Heart left ventricle (tissue), 16 donors: ENCODE measurements at regions not wholly inside any gene's neighbourhood (a gene's known extent, or its start where the extent isn't known, plus 50 kb on each side); places are given as distances from the start of the nearest gene placed in this dataset.

ENCODE experiments used
- ATAC-seq, 4 donors: fragments of 200-7000 bp; cut with Tn5 transposase; one replicate each; pipeline ENCODE4 v1.9.1; 2020 to 2022; ENCODE audit warnings: moderate library complexity in 4 of 4, mild to moderate bottlenecking in 3 of 4, moderate number of reproducible peaks in 1 of 4
- DNase-seq, 5 donors: peaks; one replicate each; pipeline ENCODE4 v3.0.0-alpha.2; 2020
- H3K27ac ChIP-seq, 12 donors: fragments of 200-600 bp; sonication (generic) in 4 of 12; one replicate each; pipeline versions ENCODE4 v1.5.0 to v1.8.0; 2016 to 2022; ENCODE audit warnings: mild to moderate bottlenecking in 2 of 12
- H3K27me3 ChIP-seq, 9 donors: fragments of 200-600 bp; sonication (generic) in 2 of 9; one replicate each; pipeline versions ENCODE4 v1.5.1 to v1.8.0; 2016 to 2022; ENCODE audit warnings: mild to moderate bottlenecking in 3 of 9
- H3K36me3 ChIP-seq, 9 donors: fragments of 200-600 bp; sonication (generic) in 2 of 9; one replicate each; pipeline versions ENCODE4 v1.5.0 to v1.8.0; 2018 to 2022; ENCODE audit warnings: mild to moderate bottlenecking in 2 of 9
- H3K4me1 ChIP-seq, 12 donors: fragments of 200-600 bp; sonication (generic) in 4 of 12; one replicate each; pipeline versions ENCODE4 v1.5.0 to v1.8.0; 2016 to 2022; ENCODE audit warnings: mild to moderate bottlenecking in 3 of 12
- H3K4me3 ChIP-seq, 12 donors: fragments of 200-600 bp; sonication (generic) in 4 of 12; one replicate each; pipeline versions ENCODE4 v1.5.0 to v1.8.0; 2017 to 2022; ENCODE audit warnings: mild to moderate bottlenecking in 9 of 12, moderate library complexity in 4 of 12
- H3K9me3 ChIP-seq, 12 donors: fragments of 200-600 bp; sonication (generic) in 4 of 12; one replicate each; pipeline versions ENCODE4 v1.5.0 to v1.8.0; 2016 to 2022; ENCODE audit warnings: mild to moderate bottlenecking in 1 of 12
- POLR2A ChIP-seq, 2 donors: fragments of 450-650 bp; IDR thresholded peaks; one replicate each; pipeline ENCODE4 v1.6.1; 2017; ENCODE audit warnings: antibody characterized with exemption in 2 of 2, mild to moderate bottlenecking in 2 of 2, moderate library complexity in 2 of 2
- WGBS, 4 donors: extraction: QIAGEN DNeasy Blood & Tissue Kit in 2 of 4; methylation state at CpG; one replicate each; pipeline versions ENCODE4 v1.1.5 to v1.1.7; 2013 to 2018; 5-methylcytosine and 5-hydroxymethylcytosine counted together
- intact Hi-C, 10 donors: fragments of 100-400 bp; cut with DNase I; formaldehyde crosslinking; loops; one replicate each; pipeline versions ENCODE4 v1.11.1 to v1.14.2; 2022
- TF ChIP-seq, protein P1 (sequence below), 12 donors: fragments of 200-600 bp; sonication (generic) in 4 of 12; IDR thresholded peaks; one replicate each; pipeline versions ENCODE4 v1.5.0 to v1.8.0; 2018 to 2022; ENCODE audit warnings: antibody characterized with exemption in 12 of 12, mild to moderate bottlenecking in 5 of 12
- donor health status: ischemic (EF 13 %, LVEDD 7.1; RV severe dilation, severe dysfunction).
- donor health status: healthy with polysubstance abuse.
- donor health status: DM: no; HTN: yes; CAD: no.
- donor health status: DM: no; HTN: no; CAD: no.
- donor health status: ischemic (EF 25% LVEDD 6.9; RV normal size, moderate dysfunction).
- donor health status: ischemic (EF 25% LVEDD 5.7; RV mildly dilated, moderate dysfunction).
- donor health status: healthy.
- donor health status: DM: yes; HTN: yes; CAD: no.
- donor health status: ischemic (EF 35%, LVEDD 5.7; RV mildly dilated, moderate dysfunction).
- donor health status: nonischemic (EF 11% LVEDD 7.7; RV severe dilation, severe dysfunction).
- donor health status: DM: yes; HTN: yes; CAD: no.
- donor health status: PGD.
- donor health status: ischemic (EF 29% LVEDD 5.4; RV normal size, mild dysfunction).
- donor health status: nonischemic (EF 23%, LVEDD 6.1; RV moderate dilation, normal function).

GRCh38 chr13:28548468-28548867 lies 53.5 kb upstream of the FLT1 start:
- no peak for TF ChIP-seq POLR2A (IDR thresholded peaks at IDR 0.05)
- TF ChIP-seq, protein P1, sequence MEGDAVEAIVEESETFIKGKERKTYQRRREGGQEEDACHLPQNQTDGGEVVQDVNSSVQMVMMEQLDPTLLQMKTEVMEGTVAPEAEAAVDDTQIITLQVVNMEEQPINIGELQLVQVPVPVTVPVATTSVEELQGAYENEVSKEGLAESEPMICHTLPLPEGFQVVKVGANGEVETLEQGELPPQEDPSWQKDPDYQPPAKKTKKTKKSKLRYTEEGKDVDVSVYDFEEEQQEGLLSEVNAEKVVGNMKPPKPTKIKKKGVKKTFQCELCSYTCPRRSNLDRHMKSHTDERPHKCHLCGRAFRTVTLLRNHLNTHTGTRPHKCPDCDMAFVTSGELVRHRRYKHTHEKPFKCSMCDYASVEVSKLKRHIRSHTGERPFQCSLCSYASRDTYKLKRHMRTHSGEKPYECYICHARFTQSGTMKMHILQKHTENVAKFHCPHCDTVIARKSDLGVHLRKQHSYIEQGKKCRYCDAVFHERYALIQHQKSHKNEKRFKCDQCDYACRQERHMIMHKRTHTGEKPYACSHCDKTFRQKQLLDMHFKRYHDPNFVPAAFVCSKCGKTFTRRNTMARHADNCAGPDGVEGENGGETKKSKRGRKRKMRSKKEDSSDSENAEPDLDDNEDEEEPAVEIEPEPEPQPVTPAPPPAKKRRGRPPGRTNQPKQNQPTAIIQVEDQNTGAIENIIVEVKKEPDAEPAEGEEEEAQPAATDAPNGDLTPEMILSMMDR (IDR thresholded peaks at IDR 0.05) = no peak
- no peaks in the 10 kb centered on the region for H3K36me3 ChIP-seq
- no peak overlapping the region for H3K4me3 ChIP-seq
- H3K4me1 ChIP-seq = no peaks in the 10 kb centered on the region
- intact Hi-C loops = no loop called here
- ATAC-seq (no peak), DNase-seq (no peak)
- 71 to 76% (median 73%) methylated on average over 4 of the region's 4 CpGs for WGBS, 4 donors
- H3K27ac ChIP-seq = no peak overlapping the region
- H3K9me3 ChIP-seq = peaks cover 0 to 9% (median 0%) of the 10 kb centered on the region in 12 donors
- peaks cover 0 to 11% (median 0%) of the 10 kb centered on the region in 9 donors for H3K27me3 ChIP-seq

- 57 to 74% (median 65%) methylated on average over 5 of the region's 5 CpGs for WGBS, 4 donors
- no peaks in the 10 kb centered on the region for H3K4me1 ChIP-seq
- no peak overlapping the region for H3K4me3 ChIP-seq
- no peaks in the 10 kb centered on the region for H3K36me3 ChIP-seq
- intact Hi-C loops = no loop called here
- H3K9me3 ChIP-seq = peaks cover 0 to 12% (median 0%) of the 10 kb centered on the region in 12 donors
- H3K27me3 ChIP-seq = peaks cover 0 to 11% (median 0%) of the 10 kb centered on the region in 9 donors
- H3K27ac ChIP-seq = no peak overlapping the region
- no peak for ATAC-seq
- TF ChIP-seq POLR2A (IDR thresholded peaks at IDR 0.05) = no peak
- TF ChIP-seq, protein P1 (IDR thresholded peaks at IDR 0.05) = no peak
- no peak for DNase-seq
These were observed 50.8 kb upstream of the FLT1 start for GRCh38 chr13:28545583-28546333.
